ENCODE measurements at regions not wholly inside any gene's neighbourhood (a gene's known extent, or its start where the extent isn't known, plus 50 kb on each side); places are given as distances from the start of the nearest gene placed in this dataset.
"Not testable (repeated sequence)": the region's sequence is repeated elsewhere in the genome, so short reads cannot be mapped to it uniquely, and the experiment has no call there.

- no peak for DNase-seq (ENCODE audit: low spot score)
Measured at GRCh38 chr6:166806217-166806838, 150.0 kb downstream of the RNASET2 start.

- DNase-seq (ENCODE audit: low spot score), result no peak
Measured at GRCh38 chr6:166803471-166803870, 152.9 kb downstream of the RNASET2 start.

- no peak for DNase-seq (ENCODE audit: low spot score)
Measured at GRCh38 chr6:166802401-166802800, 153.9 kb downstream of the RNASET2 start.

GRCh38 chr6:166800137-166800536, 156.2 kb downstream of the RNASET2 start:
- no peak for DNase-seq (ENCODE audit: low spot score)

- no peak for DNase-seq (ENCODE audit: low spot score)
Measured at GRCh38 chr6:166798652-166799051, 157.7 kb downstream of the RNASET2 start.

- DNase-seq (ENCODE audit: low spot score), result no peak
Measured at GRCh38 chr6:166796610-166797009, 159.7 kb downstream of the RNASET2 start.

GRCh38 chr6:166795879-166796278, 160.5 kb downstream of the RNASET2 start:
- DNase-seq (ENCODE audit: low spot score), result no peak

GRCh38 chr6:166790808-166791207, 163.8 kb upstream of the RPS6KA2 start:
- not testable (repeated sequence) for DNase-seq (ENCODE audit: low spot score)

- DNase-seq (ENCODE audit: low spot score), result not testable (repeated sequence)
Measured at GRCh38 chr6:166788846-166789529, 161.9 kb upstream of the RPS6KA2 start.

- DNase-seq (ENCODE audit: low spot score), result peak; percentile 67
Measured at GRCh38 chr6:166786704-166787293, 159.7 kb upstream of the RPS6KA2 start.

GRCh38 chr6:166785131-166785530, 158.1 kb upstream of the RPS6KA2 start:
- no peak for DNase-seq (ENCODE audit: low spot score)

GRCh38 chr6:166784691-166785090, 157.6 kb upstream of the RPS6KA2 start:
- DNase-seq (ENCODE audit: low spot score), result no peak

- DNase-seq (ENCODE audit: low spot score), result no peak
Measured at GRCh38 chr6:166782520-166782919, 155.5 kb upstream of the RPS6KA2 start.

- DNase-seq (ENCODE audit: low spot score), result no peak
Measured at GRCh38 chr6:166781331-166781730, 154.3 kb upstream of the RPS6KA2 start.

- DNase-seq (ENCODE audit: low spot score), result no peak
Measured at GRCh38 chr6:166779963-166780683, 153.1 kb upstream of the RPS6KA2 start.

- DNase-seq (ENCODE audit: low spot score), result no peak
Measured at GRCh38 chr6:166779381-166779780, 152.3 kb upstream of the RPS6KA2 start.

GRCh38 chr6:166778776-166779175, 151.7 kb upstream of the RPS6KA2 start:
- no peak for DNase-seq (ENCODE audit: low spot score)

- no peak for DNase-seq (ENCODE audit: low spot score)
Measured at GRCh38 chr6:166778046-166778445, 151.0 kb upstream of the RPS6KA2 start.

GRCh38 chr6:166777096-166777630, 150.1 kb upstream of the RPS6KA2 start:
- no peak for DNase-seq (ENCODE audit: low spot score)

GRCh38 chr6:166776571-166776970, 149.5 kb upstream of the RPS6KA2 start:
- no peak for DNase-seq (ENCODE audit: low spot score)

- no peak for DNase-seq (ENCODE audit: low spot score)
Measured at GRCh38 chr6:166775923-166776220, 148.8 kb upstream of the RPS6KA2 start.

GRCh38 chr6:166775180-166775922, 148.3 kb upstream of the RPS6KA2 start:
- DNase-seq (ENCODE audit: low spot score), result peak; percentile 59
